Endothelial cell of umbilical vein (primary cell): ENCODE measurements at regions not wholly inside any gene's neighbourhood (a gene's known extent, or its start where the extent isn't known, plus 50 kb on each side); places are given as distances from the start of the nearest gene placed in this dataset.

Experiments used
- CTCF ChIP-seq, 2 donors: IDR thresholded peaks; 1 replicate in 1 of 2; 2 replicates in 1 of 2; pipeline ENCODE4 v1.5.1; 2011; ENCODE audit warnings: low read length in 2 of 2, mild to moderate bottlenecking in 2 of 2, moderate library complexity in 2 of 2, control low read depth in 1 of 2, inconsistent platforms in 1 of 2, low read depth in 1 of 2; ENCODE audit not compliant: insufficient read depth in 1 of 2; ENCODE audit errors: extremely low read depth in 1 of 2
- EZH2 ChIP-seq: IDR thresholded peaks from 2 replicates; pipeline ENCODE4 v1.6.1; 2012; ENCODE audit warnings: borderline replicate concordance, low read depth, mild to moderate bottlenecking, moderate library complexity, low read length, inconsistent platforms; ENCODE audit not compliant: severe bottlenecking
- GATA2 ChIP-seq: IDR thresholded peaks from 2 replicates; pipeline ENCODE4 v1.7.0; 2011; ENCODE audit warnings: low read depth, mild to moderate bottlenecking, moderate library complexity, mixed read lengths, low read length; ENCODE audit not compliant: insufficient read length, insufficient read depth
- POLR2A ChIP-seq: IDR thresholded peaks from 2 replicates; pipeline ENCODE4 v1.6.1; 2012; ENCODE audit warnings: low read depth, mild to moderate bottlenecking, control low read depth, low read length
- POLR2AphosphoS5 ChIP-seq: IDR thresholded peaks from 2 replicates; pipeline ENCODE4 v1.6.1; 2012; ENCODE audit warnings: low read depth, mild to moderate bottlenecking, control low read depth, low read length, moderate library complexity; ENCODE audit not compliant: insufficient read depth
- TF ChIP-seq, protein P1 (sequence below): IDR thresholded peaks from 2 replicates; pipeline ENCODE4 v1.6.1; 2011; ENCODE audit not compliant: insufficient read depth, insufficient read length

GRCh38 chr5:3380689-3381088, 214.9 kb upstream of the IRX1 start:
- TF ChIP-seq CTCF (IDR thresholded peaks at IDR 0.05; ENCODE audit: extremely low read depth in 1 of 2, insufficient read depth in 1 of 2, low read depth in 1 of 2, low read length in 2 of 2): no peak
- no peak for TF ChIP-seq POLR2A
- no peak for TF ChIP-seq EZH2
- TF ChIP-seq GATA2: no peak
- TF ChIP-seq, protein P1, sequence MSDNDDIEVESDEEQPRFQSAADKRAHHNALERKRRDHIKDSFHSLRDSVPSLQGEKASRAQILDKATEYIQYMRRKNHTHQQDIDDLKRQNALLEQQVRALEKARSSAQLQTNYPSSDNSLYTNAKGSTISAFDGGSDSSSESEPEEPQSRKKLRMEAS: no peak
- TF ChIP-seq POLR2AphosphoS5: no peak
